GM21576 (cell line): ENCODE measurements at regions not wholly inside any gene's neighbourhood (a gene's known extent, or its start where the extent isn't known, plus 50 kb on each side); places are given as distances from the start of the nearest gene placed in this dataset.

ENCODE experiments used
- ATAC-seq: cut with Tn5 transposase; IDR thresholded peaks from one replicate; pipeline ENCODE4 v1.9.1; 2021; ENCODE audit warnings: mild to moderate bottlenecking, moderate library complexity; ENCODE audit not compliant: unreplicated experiment

GRCh38 chr4:130249002-130249401 is 1153.0 kb downstream of the C4orf33 start:
- ATAC-seq: no peak

DNA sequence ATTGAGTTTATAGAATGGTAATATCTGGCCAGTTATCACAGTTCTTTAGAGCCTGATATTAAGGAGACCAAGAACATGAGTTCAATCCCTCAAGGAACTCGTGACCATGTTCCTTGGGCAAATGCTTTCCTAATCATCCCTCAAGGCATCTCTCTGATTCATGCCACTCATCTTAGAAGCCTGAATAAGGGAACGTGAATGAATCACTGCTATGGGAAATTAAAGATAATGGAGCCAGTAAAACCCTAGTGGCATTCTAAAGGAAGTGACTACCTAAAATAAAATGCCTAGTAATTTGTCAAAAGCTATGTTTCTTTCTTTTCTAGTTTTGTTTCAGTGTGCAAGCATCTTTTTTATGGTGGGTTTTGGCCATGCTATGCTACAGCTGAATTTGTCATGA is 1161.3 kb downstream of the C4orf33 start:
- no peak for ATAC-seq

DNA sequence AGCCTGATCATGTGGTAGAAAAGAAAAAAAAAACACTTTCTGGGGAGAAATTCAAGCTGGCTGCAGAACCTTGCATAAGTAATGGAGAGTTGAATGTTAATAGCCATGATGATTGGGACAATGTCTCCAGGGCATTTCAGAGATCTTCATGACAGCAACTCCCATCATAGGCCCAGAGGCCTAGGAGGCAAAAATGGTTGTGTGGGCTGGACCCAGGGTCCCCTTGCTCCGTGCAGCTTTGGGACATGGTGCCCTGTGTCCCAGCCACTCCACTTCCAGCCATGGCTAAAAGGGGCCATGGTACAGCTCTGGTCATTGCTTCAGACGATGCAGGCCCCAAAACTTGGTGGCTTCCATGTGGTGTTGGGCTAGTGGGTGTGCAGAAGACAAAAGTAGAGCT is 1170.9 kb downstream of the C4orf33 start:
- no peak for ATAC-seq

- ATAC-seq: no peak
Measured at GRCh38 chr4:130288576-130288975, 1192.6 kb downstream of the C4orf33 start.

DNA sequence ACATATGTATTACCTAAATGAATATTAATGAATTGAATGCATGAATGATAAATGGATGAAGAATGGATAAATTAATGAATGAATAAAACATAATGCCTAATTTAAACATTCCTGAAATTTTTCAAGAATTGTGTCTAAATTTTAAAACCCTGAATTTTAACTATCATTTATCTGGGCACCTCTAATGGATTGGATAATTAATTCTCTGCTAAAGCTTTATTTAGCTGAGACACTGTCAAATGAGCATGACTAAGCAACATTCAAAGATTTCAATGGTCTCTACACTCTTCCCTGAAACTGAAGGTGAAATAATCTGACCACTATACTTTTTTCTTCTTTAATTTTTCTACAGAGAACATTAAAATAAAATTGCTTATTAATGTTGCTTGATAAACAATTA is 1197.7 kb downstream of the C4orf33 start:
- ATAC-seq: no peak

DNA sequence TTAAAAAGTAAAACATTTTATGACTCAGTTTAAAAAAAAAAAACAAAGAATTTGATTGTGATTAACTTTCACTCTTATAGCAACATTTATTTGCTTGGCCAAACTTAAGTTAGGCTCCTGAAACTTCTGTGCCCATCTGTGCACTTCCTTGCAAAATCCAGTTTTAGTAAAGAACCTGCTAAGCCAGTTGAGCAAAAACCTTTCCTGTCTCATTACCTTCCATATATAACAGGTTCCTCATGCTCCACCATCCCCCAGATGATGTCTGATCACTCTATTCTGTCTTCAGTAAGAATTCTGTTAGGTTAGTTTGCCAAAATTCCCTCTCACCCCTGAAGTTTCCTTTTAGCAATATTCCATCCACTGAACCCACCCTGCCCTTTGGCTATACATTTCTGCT is 1200.5 kb downstream of the C4orf33 start:
- ATAC-seq: no peak

DNA sequence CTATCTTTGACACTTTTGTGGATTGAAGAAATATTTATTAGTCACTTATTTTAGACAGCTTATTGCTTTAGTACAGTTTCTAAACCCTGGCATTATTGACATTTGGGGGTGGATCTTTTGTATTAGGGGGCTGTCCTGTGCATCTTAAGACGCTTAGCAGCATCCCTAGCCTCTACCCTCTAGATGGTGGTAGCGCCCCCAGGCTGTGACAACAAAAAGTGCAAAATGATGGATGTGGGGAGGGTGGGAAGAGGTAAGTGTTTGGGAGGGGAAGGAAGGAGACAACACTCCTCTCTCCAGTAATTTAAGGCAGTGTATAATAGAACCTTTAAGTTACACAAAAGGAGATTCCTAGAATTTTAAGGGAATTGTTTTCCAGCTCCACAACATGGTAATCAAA is 1210.6 kb downstream of the C4orf33 start:
- ATAC-seq: no peak

- no peak for ATAC-seq
Measured at GRCh38 chr4:130309221-130309620, 1213.3 kb downstream of the C4orf33 start.

DNA sequence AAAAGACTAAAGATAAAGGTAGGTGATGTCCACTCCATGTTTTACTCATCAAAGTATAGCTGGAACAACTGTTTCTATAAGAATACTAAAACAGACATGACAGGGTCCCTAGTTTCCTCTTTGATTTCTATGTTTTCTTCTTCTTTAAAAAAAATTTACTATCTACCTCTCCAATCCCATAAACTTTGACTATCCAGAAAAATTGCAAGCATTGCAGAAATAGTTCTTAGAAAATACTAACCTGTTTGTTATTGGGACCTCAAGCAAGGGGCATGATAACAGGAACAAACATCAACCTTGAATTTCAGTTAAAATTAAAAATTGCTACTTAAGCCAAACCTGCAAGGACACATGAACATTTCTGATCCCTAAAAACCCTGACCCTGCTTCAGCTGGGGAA is 1226.5 kb downstream of the C4orf33 start:
- no peak for ATAC-seq

GRCh38 chr4:130329036-130329435 is 1233.1 kb downstream of the C4orf33 start:
- ATAC-seq: no peak

DNA sequence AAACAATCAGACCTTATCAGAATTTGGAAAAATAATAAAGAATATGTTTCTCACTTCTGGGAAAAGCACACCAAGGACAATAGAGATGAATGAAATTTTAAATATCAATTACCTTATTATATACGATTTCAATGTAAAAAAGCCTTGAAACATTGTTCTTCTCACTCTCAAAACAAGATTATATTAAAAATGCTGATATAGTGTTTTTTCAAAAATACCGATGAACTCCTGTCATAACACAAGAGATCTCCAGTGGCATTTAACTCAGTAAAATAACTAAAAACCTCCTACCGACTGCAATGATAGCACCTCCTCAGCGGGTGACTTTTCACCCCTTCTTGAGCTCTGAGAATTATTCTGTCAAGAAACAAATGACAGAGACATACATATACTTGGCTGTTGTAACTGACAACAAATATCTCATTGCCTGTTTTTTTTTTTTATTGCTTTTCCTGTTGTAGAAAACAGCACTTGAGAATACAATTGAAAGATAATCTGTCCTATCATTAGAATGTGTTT is 1237.3 kb downstream of the C4orf33 start:
- ATAC-seq: no peak

- no peak for ATAC-seq
Measured at GRCh38 chr4:130335417-130336194, 1239.7 kb downstream of the C4orf33 start.

- peak; percentile 94 for ATAC-seq
Measured at GRCh38 chr4:130336585-130337217, 1240.7 kb downstream of the C4orf33 start.

DNA sequence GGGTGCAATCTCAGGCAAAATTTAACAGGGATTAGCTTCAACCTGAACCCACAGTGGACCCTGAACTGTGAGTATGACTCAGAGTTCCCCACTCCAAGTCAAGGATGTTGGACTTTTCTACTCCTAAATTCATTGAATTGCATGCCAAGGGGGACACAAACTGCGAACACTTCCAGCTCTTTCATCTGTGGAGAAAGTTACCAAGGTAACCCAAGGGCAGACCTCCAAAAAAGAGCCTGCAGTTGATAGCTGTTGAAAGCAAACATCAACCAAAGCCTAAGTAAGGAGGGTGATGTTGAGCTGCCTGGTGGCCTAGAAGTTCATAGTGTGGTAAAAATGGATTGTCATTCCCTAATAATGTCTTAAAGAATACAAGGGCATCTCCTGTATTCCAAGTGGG is 1242.9 kb downstream of the C4orf33 start:
- no peak for ATAC-seq

DNA sequence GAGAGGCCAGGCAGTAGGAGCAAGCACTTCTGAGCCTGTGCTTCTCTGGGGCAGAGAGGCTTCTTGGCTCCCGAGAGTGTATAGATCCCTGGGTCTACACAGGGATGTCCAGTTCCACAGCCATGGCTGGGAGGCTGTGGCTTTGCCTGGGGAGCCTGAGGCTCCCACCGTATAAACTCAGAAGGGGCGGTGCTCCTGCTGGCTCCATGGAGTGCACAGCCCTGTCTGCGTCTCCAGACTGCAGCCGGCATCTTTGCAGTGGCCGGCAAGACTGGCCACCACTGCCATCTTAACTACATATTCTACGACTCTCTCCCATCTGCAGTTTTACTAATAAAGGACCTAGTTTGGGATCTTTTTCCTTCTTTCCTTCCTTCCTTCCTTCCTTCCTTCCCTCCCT is 1253.8 kb downstream of the C4orf33 start:
- no peak for ATAC-seq

DNA sequence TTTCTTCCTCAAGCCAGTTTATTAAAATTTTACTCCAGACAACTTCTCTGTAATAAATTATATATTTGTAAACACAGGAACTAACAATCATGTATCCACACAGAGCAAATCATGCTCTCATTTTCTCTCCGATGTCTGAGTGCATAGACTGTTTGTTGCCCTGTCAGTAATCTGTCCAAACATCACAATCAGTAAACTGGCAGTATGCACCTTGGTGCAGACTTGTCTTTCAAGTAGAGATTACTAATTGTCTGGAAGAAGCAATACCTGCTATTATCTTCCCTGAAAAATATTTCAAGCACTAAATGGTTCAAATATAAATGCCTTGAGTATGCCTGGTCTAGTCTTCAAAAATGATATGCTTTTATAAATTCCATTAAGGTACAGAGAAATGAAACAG is 1260.9 kb downstream of the C4orf33 start:
- no peak for ATAC-seq

GRCh38 chr4:130359542-130359941 is 1263.6 kb downstream of the C4orf33 start:
- no peak for ATAC-seq

DNA sequence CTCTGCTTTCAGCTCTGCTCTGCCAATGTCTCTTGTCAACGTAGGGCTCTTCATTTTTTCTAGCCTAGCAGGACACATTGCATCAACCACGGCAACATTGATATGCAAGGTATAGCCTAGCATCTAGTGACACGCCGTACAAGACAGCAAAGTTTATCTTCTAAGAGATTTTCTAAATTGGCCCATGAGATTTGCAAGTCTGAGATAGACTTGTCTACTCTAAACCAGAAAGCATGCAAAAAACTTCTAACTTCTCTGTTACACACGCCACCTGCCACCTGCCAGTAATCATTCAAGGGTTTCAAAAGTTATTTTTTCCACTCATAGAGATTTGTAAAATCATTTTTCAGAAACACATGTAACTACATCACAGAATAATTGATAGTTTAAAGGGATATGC is 1265.7 kb downstream of the C4orf33 start:
- no peak for ATAC-seq

GRCh38 chr4:130368668-130369067 is 1272.7 kb downstream of the C4orf33 start:
- no peak for ATAC-seq

DNA sequence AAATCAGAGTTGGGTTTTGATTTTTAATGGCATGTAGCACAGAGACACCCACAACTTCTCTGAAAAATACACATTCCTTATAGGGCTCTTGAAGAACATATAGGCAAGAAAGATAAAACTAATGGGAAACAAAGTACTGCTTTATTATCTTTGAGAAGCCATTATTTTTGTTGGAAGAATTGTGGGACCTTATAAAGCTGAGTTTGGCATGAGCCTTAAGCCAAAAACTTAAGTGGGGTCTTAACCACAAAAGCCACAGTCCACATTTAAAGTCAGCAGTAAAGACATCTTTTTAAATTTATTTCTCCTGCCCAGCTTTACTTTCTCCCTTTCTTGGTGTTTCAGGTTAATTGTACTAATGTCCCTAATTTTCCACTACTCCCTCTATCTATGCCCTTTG is 1297.3 kb downstream of the C4orf33 start:
- ATAC-seq: no peak

- ATAC-seq: no peak
Measured at GRCh38 chr4:130393642-130394041, 1297.7 kb downstream of the C4orf33 start.

GRCh38 chr4:130395871-130396270 is 1299.9 kb downstream of the C4orf33 start:
- ATAC-seq: no peak
